HepG2 (cell line): ENCODE measurements at regions not wholly inside any gene's neighbourhood (a gene's known extent, or its start where the extent isn't known, plus 50 kb on each side); places are given as distances from the start of the nearest gene placed in this dataset.
A peak's percentile ranks its signal among the peaks of the same experiment; 100 is the strongest.

ENCODE experiments used
- ATAC-seq: fragments of 200-7000 bp; cut with Tn5 transposase; 3 replicates; pipeline ENCODE4 v1.9.1; 2020; ENCODE audit warnings: mild to moderate bottlenecking, moderate library complexity
- BruUV-seq: library from RNA; stranded (reverse); fragments of 400-500 nt; replicated peaks from 2 replicates; lab custom pipeline; 2021; lab: Mats Ljungman, UMichigan
- CTCF ChIA-PET: fragments of 300-600 bp; formaldehyde crosslinking; extraction: SDS; loops from one replicate; lab custom pipeline; 2021; ENCODE audit warnings: low total read pairs, inconsistent platforms, low intra/inter-chr PET ratio; lab: Yijun Ruan, JAX
- POLR2A ChIA-PET: fragments of 350-600 bp; sonication (Branson Sonifier 250); formaldehyde crosslinking; loops from one replicate; lab custom pipeline; 2020; ENCODE audit warnings: antibody characterized with exemption, inconsistent platforms; lab: Yijun Ruan, JAX
- DNase-seq: peaks from one replicate; pipeline ENCODE4 v3.0.0-alpha.2; 2015; ENCODE audit warnings: low spot score
- FAIRE-seq: peaks from 3 replicates; lab custom pipeline; 2011; peaks lifted over from hg19 to GRCh38; lab: Jason Lieb, UNC
- H2AFZ ChIP-seq: one replicate; pipeline ENCODE4 v1.6.1; 2011; ENCODE audit warnings: low read length, inconsistent platforms
- H3K27ac ChIP-seq: fragments of 300-600 bp; 3 replicates; pipeline ENCODE4 v1.8.0; 2011; ENCODE audit warnings: mixed run types, mild to moderate bottlenecking, mixed read lengths, low read length, inconsistent platforms; ENCODE audit not compliant: insufficient read depth; ENCODE audit errors: extremely low read length
- H3K27me3 ChIP-seq, 2 experiments: fragments of 200-600 bp in 1 of 2; 2 replicates in 1 of 2; 3 replicates in 1 of 2; pipeline versions ENCODE4 v1.6.0 to v1.8.0; 2011; ENCODE audit warnings: low read length in 2 of 2, mild to moderate bottlenecking in 2 of 2, moderate library complexity in 2 of 2, inconsistent platforms in 1 of 2; ENCODE audit not compliant: insufficient read depth in 2 of 2, control insufficient read depth in 1 of 2
- H3K36me3 ChIP-seq, 2 experiments: fragments of 200-600 bp in 1 of 2; replicated peaks in 1 of 2; 2 replicates in 1 of 2; 3 replicates in 1 of 2; pipeline versions ENCODE4 v1.5.1 to v1.8.0; 2011; ENCODE audit warnings: low read length in 2 of 2, inconsistent platforms in 1 of 2; ENCODE audit not compliant: insufficient read depth in 2 of 2, control insufficient read depth in 1 of 2
- H3K4me1 ChIP-seq: 2 replicates; pipeline ENCODE4 v1.5.1; 2012; ENCODE audit warnings: low read length, inconsistent platforms; ENCODE audit not compliant: insufficient read depth
- H3K4me2 ChIP-seq: 2 replicates; pipeline ENCODE4 v1.6.0; 2011; ENCODE audit warnings: low read depth, low read length, inconsistent platforms
- H3K4me3 ChIP-seq, 3 experiments: fragments of 200-600 bp in 1 of 3; sonication (generic), shearing (Covaris generic) in 1 of 3; replicated peaks in 1 of 3; 2 replicates each; pipeline ENCODE4 v1.5.1; 2011 to 2016; ENCODE audit warnings: low read length in 3 of 3, inconsistent platforms in 2 of 3, low read depth in 2 of 3, mild to moderate bottlenecking in 2 of 3, control low read depth in 1 of 3, mixed read lengths in 1 of 3; ENCODE audit not compliant: insufficient read depth in 1 of 3
- H3K79me2 ChIP-seq: one replicate; pipeline ENCODE4 v1.6.1; 2011; ENCODE audit warnings: low read length, inconsistent platforms; ENCODE audit not compliant: insufficient read depth
- H3K9ac ChIP-seq: 2 replicates; pipeline ENCODE4 v1.6.0; 2011; ENCODE audit warnings: mild to moderate bottlenecking, low read depth, low read length, inconsistent platforms; ENCODE audit not compliant: insufficient read depth
- H3K9me3 ChIP-seq: 2 replicates; pipeline ENCODE4 v1.5.1; 2012; ENCODE audit warnings: mild to moderate bottlenecking, low read length
- H4K20me1 ChIP-seq: 2 replicates; pipeline ENCODE4 v1.6.0; 2011; ENCODE audit warnings: inconsistent platforms, mild to moderate bottlenecking, low read length, moderate library complexity; ENCODE audit not compliant: insufficient read depth
- BRCA1 ChIP-seq: sonication (generic); formaldehyde crosslinking; IDR thresholded peaks from 2 replicates; pipeline ENCODE4 v1.4.0; 2020; ENCODE audit warnings: missing genetic modification reagents
- ELF1 ChIP-seq: sonication (generic); formaldehyde crosslinking; IDR thresholded peaks from 2 replicates; pipeline ENCODE4 v1.4.0; 2020; ENCODE audit warnings: missing genetic modification reagents
- FOXA3 ChIP-seq: IDR thresholded peaks from 2 replicates; pipeline ENCODE4 v1.6.1; 2016; ENCODE audit warnings: missing genetic modification reagents, missing compliant biosample characterization
- PAX8 ChIP-seq: sonication (generic); formaldehyde crosslinking; IDR thresholded peaks from 2 replicates; pipeline ENCODE4 v1.8.0; 2022; ENCODE audit warnings: mild to moderate bottlenecking, missing genetic modification reagents, borderline replicate concordance
- POGK ChIP-seq: sonication (generic); formaldehyde crosslinking; conservative IDR thresholded peaks from 2 replicates; pipeline ENCODE4 v1.8.0; 2022; ENCODE audit warnings: mild to moderate bottlenecking, moderate library complexity, missing genetic modification reagents
- SALL2 ChIP-seq: sonication (generic); formaldehyde crosslinking; IDR thresholded peaks from 2 replicates; pipeline ENCODE4 v1.8.1; 2023; ENCODE audit warnings: mild to moderate bottlenecking, missing genetic modification reagents, inconsistent platforms
- ZBTB42 ChIP-seq: sonication (generic); formaldehyde crosslinking; IDR thresholded peaks from 2 replicates; pipeline ENCODE4 v1.5.0; 2020; ENCODE audit warnings: mild to moderate bottlenecking, missing genetic modification reagents
- ZNF616 ChIP-seq: sonication (generic); formaldehyde crosslinking; IDR thresholded peaks from 2 replicates; pipeline ENCODE4 v1.5.0; 2020; ENCODE audit warnings: low read depth, mild to moderate bottlenecking, missing genetic modification reagents
- ZNF629 ChIP-seq: sonication (generic); formaldehyde crosslinking; conservative IDR thresholded peaks from 2 replicates; pipeline ENCODE4 v1.5.0; 2020; ENCODE audit warnings: missing genetic modification reagents
- ZNF704 ChIP-seq: sonication (generic); formaldehyde crosslinking; IDR thresholded peaks from 2 replicates; pipeline ENCODE4 v1.8.1; 2023; ENCODE audit warnings: mild to moderate bottlenecking, inconsistent platforms, moderate library complexity, missing genetic modification reagents, borderline replicate concordance
- WGBS: methylation state at CpG from one replicate; pipeline ENCODE4 v1.1.6; 2017; ENCODE audit warnings: low lambda C conversion rate; 5-methylcytosine and 5-hydroxymethylcytosine counted together
- in situ Hi-C: cut with HindIII; loops from 2 replicates; pipeline ENCODE4 v1.10.0; 2017; ENCODE audit warnings: low pct_unique_long_range_greater_than_20kb; ENCODE audit not compliant: extremely low pct_ligation_motif_present
- intact Hi-C: fragments of 100-400 bp; cut with micrococcal nuclease; formaldehyde crosslinking; loops from one replicate; pipeline ENCODE4 v1.10.0; 2022; ENCODE audit not compliant: unreplicated experiment

GRCh38 chr2:43125090-43125998, 101.1 kb downstream of the ZFP36L2 start:
- Histone ChIP-seq H2AFZ (no peak overlapping the region), H4K20me1 (no peaks in the 10 kb centered on the region), H3K4me1 (peaks cover 39% of the 10 kb centered on the region)
- in situ Hi-C loops: loop anchor here (5.0 kb wide), 3 partner anchors 102 to 357 kb away; partner anchors contain the start of gene ZFP36L2
- CTCF ChIA-PET: no interaction called here
- ATAC-seq: no peak
- 94% methylated on average over 10 of the region's 12 CpGs for WGBS
- TF ChIP-seq BRCA1 (no peak), ZNF629 (CRISPR knock-in tag) (peak; percentile 87)
- TF ChIP-seq, all 625 proteins: peak for 1
- BruUV-seq: no TSS peak
- intact Hi-C loops: loop anchor here (5.0 kb wide), 2 partner anchors 103 to 298 kb away; no protein-coding TSS in a partner anchor
- H3K27me3 ChIP-seq: no peaks in the 10 kb centered on the region
- POLR2A ChIA-PET: no interaction called here
- FAIRE-seq (no peak), DNase-seq (no peak)
- no peak overlapping the region for H3K4me3 ChIP-seq
- no peak overlapping the region for H3K9ac ChIP-seq
- H3K9me3 ChIP-seq: no peaks in the 10 kb centered on the region
- no peak overlapping the region for H3K4me2 ChIP-seq
- no peaks in the 10 kb centered on the region for H3K79me2 ChIP-seq
- no peak overlapping the region for H3K27ac ChIP-seq
- H3K36me3 ChIP-seq: no peaks in the 10 kb centered on the region

GRCh38 chr2:43124687-43125057, 101.7 kb downstream of the ZFP36L2 start:
- Histone ChIP-seq H3K4me2 (no peak overlapping the region), H3K9me3 (peaks cover under 1% of the 10 kb centered on the region), H3K79me2 (no peaks in the 10 kb centered on the region), H3K36me3 (no peaks in the 10 kb centered on the region), H3K9ac (no peak overlapping the region), H4K20me1 (no peaks in the 10 kb centered on the region), H2AFZ (no peak overlapping the region), H3K27me3 (no peaks in the 10 kb centered on the region), H3K27ac (no peak overlapping the region), H3K4me1 (peaks cover 32% of the 10 kb centered on the region), H3K4me3 (no peak overlapping the region)
- DNase-seq (no peak), ATAC-seq (no peak), FAIRE-seq (no peak)
- intact Hi-C loops: loop anchor here (5.0 kb wide), 2 partner anchors 102 to 297 kb away; no protein-coding TSS in a partner anchor
- WGBS: 89% methylated on average over 2 of the region's 8 CpGs
- POLR2A ChIA-PET: no interaction called here
- in situ Hi-C loops: loop anchor here (5.0 kb wide), 3 partner anchors 103 to 358 kb away; partner anchors contain the start of gene ZFP36L2
- CTCF ChIA-PET: no interaction called here
- BruUV-seq: no TSS peak
- no peak for TF ChIP-seq PAX8 (CRISPR knock-in tag)
- TF ChIP-seq ZBTB42 (CRISPR knock-in tag): no peak
- no peak for TF ChIP-seq ZNF704 (CRISPR knock-in tag)
- no peak for TF ChIP-seq FOXA3 (CRISPR knock-in tag)
- no peak for TF ChIP-seq POGK (CRISPR knock-in tag)
- no peak for TF ChIP-seq ZNF616 (CRISPR knock-in tag)
- no peak for TF ChIP-seq SALL2 (CRISPR knock-in tag)
- no peak for TF ChIP-seq ELF1
